ENCODE measurements at regions not wholly inside any gene's neighbourhood (a gene's known extent, or its start where the extent isn't known, plus 50 kb on each side); places are given as distances from the start of the nearest gene placed in this dataset.

DNA sequence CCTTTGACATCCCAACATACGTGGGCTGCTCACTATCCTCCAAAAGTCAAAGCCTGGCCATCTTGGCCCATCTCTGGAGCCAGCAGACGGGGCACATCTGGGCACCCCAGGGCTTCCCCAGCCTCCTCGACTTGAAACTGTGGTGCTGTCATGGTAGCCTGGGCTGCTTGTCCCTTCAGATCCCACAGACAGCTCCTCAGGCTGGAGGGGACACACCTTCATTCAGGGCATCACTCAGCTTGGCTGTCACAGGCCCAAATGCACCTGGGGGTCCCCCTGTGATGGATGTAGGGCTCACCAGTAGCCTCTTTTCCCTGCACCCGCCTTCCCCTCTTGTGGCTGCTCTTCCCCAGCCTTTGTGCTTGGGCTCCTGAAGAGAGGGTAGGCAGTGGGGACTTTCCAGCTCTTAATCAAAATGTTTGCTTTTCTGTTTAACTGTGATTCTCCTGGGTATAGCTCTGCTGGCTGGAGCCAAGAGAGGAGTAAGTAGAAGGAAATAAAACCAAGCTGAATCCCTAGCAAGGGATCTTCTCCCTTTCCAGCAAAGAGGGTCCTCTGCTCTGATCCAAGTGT lies 92.3 kb downstream of the GYPC start:
- H3K27ac ChIP-seq (ENCODE audit: low read depth in 1 of 2, low read length in 2 of 2), result no peak overlapping the region
- peaks cover 0 to 2% (median 0%) of the 10 kb centered on the region in 7 donors for H3K9me3 Mint-ChIP-seq
- H3K79me2 ChIP-seq (ENCODE audit: insufficient read depth, low read length), result no peaks in the 10 kb centered on the region
- no peaks in the 10 kb centered on the region for H3K27me3 Mint-ChIP-seq (ENCODE audit: low read depth in 3 of 3)
- H3K4me2 ChIP-seq (replicated peaks; ENCODE audit: extremely low read depth, low read length, poor library complexity, severe bottlenecking), result no peak overlapping the region
- 95% methylated on average over 3 of the region's 4 CpGs for WGBS (ENCODE audit: insufficient coverage)
- no peaks in the 10 kb centered on the region for H3K36me3 Mint-ChIP-seq
- no peak for DNase-seq
- H3K36me3 ChIP-seq (replicated peaks in 1 of 2; ENCODE audit: control insufficient read depth in 1 of 2, insufficient read depth in 2 of 2, low read length in 2 of 2), result no peaks in the 10 kb centered on the region
- no peaks in the 10 kb centered on the region for H3K4me1 Mint-ChIP-seq
- no peaks in the 10 kb centered on the region for H3K4me1 ChIP-seq (ENCODE audit: control insufficient read depth in 1 of 2, insufficient read depth in 2 of 2, low read length in 2 of 2)
- H3K9me3 ChIP-seq (replicated peaks in 1 of 2; ENCODE audit: control insufficient read depth in 1 of 2, insufficient read depth in 1 of 2, low read length in 2 of 2), result no peaks in the 10 kb centered on the region
- no peak overlapping the region for H2AFZ ChIP-seq (ENCODE audit: insufficient read depth, low read depth, low read length, poor library complexity, severe bottlenecking)
- H3K4me3 Mint-ChIP-seq, result no peak overlapping the region
- TF ChIP-seq, protein P1, sequence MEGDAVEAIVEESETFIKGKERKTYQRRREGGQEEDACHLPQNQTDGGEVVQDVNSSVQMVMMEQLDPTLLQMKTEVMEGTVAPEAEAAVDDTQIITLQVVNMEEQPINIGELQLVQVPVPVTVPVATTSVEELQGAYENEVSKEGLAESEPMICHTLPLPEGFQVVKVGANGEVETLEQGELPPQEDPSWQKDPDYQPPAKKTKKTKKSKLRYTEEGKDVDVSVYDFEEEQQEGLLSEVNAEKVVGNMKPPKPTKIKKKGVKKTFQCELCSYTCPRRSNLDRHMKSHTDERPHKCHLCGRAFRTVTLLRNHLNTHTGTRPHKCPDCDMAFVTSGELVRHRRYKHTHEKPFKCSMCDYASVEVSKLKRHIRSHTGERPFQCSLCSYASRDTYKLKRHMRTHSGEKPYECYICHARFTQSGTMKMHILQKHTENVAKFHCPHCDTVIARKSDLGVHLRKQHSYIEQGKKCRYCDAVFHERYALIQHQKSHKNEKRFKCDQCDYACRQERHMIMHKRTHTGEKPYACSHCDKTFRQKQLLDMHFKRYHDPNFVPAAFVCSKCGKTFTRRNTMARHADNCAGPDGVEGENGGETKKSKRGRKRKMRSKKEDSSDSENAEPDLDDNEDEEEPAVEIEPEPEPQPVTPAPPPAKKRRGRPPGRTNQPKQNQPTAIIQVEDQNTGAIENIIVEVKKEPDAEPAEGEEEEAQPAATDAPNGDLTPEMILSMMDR (IDR thresholded peaks at IDR 0.05), result no peak
- intact Hi-C loops (cut with micrococcal nuclease), result no loop called here
- no peaks in the 10 kb centered on the region for H4K20me1 ChIP-seq (ENCODE audit: insufficient read depth, low read length)
- H3K27me3 ChIP-seq (ENCODE audit: control insufficient read depth in 2 of 2, insufficient read depth in 2 of 2, low read length in 2 of 2), result no peaks in the 10 kb centered on the region
- H3K9ac ChIP-seq (ENCODE audit: insufficient read depth, low read length, poor library complexity, severe bottlenecking), result no peak overlapping the region
- no peak overlapping the region for H3K27ac Mint-ChIP-seq
- no peak overlapping the region for H3K4me3 ChIP-seq (replicated peaks in 1 of 3; ENCODE audit: low read depth in 2 of 3, low read length in 3 of 3)

DNA sequence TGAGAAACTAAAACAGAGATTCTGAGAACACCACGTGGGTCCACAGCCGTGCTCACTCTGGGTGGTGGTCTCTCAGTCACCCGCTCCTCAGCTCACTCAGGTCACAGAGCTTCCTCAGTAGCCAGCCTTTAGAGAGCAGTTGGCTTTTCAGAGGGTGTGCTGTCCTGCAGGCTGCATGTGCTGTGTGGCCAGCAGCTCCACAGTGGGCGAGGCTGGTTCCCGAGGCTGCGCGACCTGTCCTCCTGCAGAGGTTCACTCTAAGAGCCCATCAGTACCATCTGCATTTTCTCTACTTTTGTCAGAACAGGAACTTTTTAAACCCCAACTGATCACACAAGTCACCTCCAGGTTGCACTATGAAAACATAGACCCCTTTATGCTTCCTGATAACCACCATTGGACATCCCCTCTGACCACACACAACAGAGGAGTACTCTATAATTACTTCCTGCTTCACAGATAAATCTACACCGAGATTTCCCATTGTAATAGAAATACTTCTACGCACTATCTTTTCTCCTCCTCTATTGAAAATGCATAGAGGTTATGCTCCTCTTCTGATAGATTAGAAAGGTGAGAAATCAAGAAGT lies 93.1 kb downstream of the GYPC start:
- Mint-ChIP-seq H3K27ac (no peak overlapping the region), H3K4me3 (no peak overlapping the region), H3K9me3 (no peaks in the 10 kb centered on the region), H3K36me3 (no peaks in the 10 kb centered on the region), H3K27me3 (ENCODE audit: low read depth in 3 of 3) (no peaks in the 10 kb centered on the region), H3K4me1 (no peaks in the 10 kb centered on the region)
- Histone ChIP-seq H4K20me1 (ENCODE audit: insufficient read depth, low read length) (no peaks in the 10 kb centered on the region), H3K36me3 (replicated peaks in 1 of 2; ENCODE audit: control insufficient read depth in 1 of 2, insufficient read depth in 2 of 2, low read length in 2 of 2) (no peaks in the 10 kb centered on the region), H2AFZ (ENCODE audit: insufficient read depth, low read depth, low read length, poor library complexity, severe bottlenecking) (no peak overlapping the region), H3K4me3 (replicated peaks in 1 of 3; ENCODE audit: low read depth in 2 of 3, low read length in 3 of 3) (no peak overlapping the region), H3K79me2 (ENCODE audit: insufficient read depth, low read length) (no peaks in the 10 kb centered on the region), H3K27me3 (ENCODE audit: control insufficient read depth in 2 of 2, insufficient read depth in 2 of 2, low read length in 2 of 2) (no peaks in the 10 kb centered on the region), H3K27ac (ENCODE audit: low read depth in 1 of 2, low read length in 2 of 2) (no peak overlapping the region), H3K4me1 (ENCODE audit: control insufficient read depth in 1 of 2, insufficient read depth in 2 of 2, low read length in 2 of 2) (no peaks in the 10 kb centered on the region), H3K4me2 (replicated peaks; ENCODE audit: extremely low read depth, low read length, poor library complexity, severe bottlenecking) (no peak overlapping the region), H3K9me3 (replicated peaks in 1 of 2; ENCODE audit: control insufficient read depth in 1 of 2, insufficient read depth in 1 of 2, low read length in 2 of 2) (no peaks in the 10 kb centered on the region), H3K9ac (ENCODE audit: insufficient read depth, low read length, poor library complexity, severe bottlenecking) (no peak overlapping the region)
- intact Hi-C loops (cut with micrococcal nuclease), result no loop called here
- TF ChIP-seq, protein P1 (IDR thresholded peaks at IDR 0.05), result no peak
- WGBS (ENCODE audit: insufficient coverage), result 89% methylated on average over 3 of the region's 9 CpGs
- no peak for DNase-seq
